C4-2B (cell line): ENCODE measurements at regions not wholly inside any gene's neighbourhood (a gene's known extent, or its start where the extent isn't known, plus 50 kb on each side); places are given as distances from the start of the nearest gene placed in this dataset.

Experiments used
- ZFX ChIP-seq: fragments of 450-650 bp; IDR thresholded peaks from 2 replicates; pipeline ENCODE4 v1.6.1; 2017
- TF ChIP-seq, protein P1 (sequence below): fragments of 450-650 bp; conservative IDR thresholded peaks from 2 replicates; pipeline ENCODE4 v1.5.1; 2017; ENCODE audit warnings: mild to moderate bottlenecking

DNA sequence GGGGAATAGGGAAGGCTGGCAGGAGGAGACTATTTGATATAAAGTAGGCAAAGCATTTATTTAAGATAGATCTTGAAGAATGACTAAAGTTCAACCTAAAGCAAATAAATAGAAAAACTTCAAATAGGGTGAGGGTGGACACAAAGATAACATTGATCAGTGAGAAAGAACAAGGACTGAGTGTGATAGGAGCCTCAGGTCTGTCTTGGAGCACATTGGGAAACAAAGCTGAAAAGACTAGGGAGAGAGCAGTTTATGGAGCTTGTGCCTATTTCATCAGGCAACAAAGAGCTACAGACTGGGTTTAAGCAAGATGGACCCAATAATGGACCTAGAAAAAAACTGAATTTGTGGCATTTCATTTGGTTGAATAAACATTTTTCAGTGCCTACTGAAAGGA, 425.6 kb downstream of the SMARCA1 start:
- TF ChIP-seq, protein P1, sequence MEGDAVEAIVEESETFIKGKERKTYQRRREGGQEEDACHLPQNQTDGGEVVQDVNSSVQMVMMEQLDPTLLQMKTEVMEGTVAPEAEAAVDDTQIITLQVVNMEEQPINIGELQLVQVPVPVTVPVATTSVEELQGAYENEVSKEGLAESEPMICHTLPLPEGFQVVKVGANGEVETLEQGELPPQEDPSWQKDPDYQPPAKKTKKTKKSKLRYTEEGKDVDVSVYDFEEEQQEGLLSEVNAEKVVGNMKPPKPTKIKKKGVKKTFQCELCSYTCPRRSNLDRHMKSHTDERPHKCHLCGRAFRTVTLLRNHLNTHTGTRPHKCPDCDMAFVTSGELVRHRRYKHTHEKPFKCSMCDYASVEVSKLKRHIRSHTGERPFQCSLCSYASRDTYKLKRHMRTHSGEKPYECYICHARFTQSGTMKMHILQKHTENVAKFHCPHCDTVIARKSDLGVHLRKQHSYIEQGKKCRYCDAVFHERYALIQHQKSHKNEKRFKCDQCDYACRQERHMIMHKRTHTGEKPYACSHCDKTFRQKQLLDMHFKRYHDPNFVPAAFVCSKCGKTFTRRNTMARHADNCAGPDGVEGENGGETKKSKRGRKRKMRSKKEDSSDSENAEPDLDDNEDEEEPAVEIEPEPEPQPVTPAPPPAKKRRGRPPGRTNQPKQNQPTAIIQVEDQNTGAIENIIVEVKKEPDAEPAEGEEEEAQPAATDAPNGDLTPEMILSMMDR: no peak
- TF ChIP-seq ZFX: no peak
